Endothelial cell of umbilical vein (primary cell): ENCODE measurements at regions not wholly inside any gene's neighbourhood (a gene's known extent, or its start where the extent isn't known, plus 50 kb on each side); places are given as distances from the start of the nearest gene placed in this dataset.

Experiments
- BruUV-seq: library from RNA; stranded (reverse); fragments of 400-500 nt; replicated peaks from 2 replicates; lab custom pipeline; 2021; lab: Mats Ljungman, UMichigan
- CTCF ChIA-PET: fragments of 300-600, 350-600 bp; sonication (Branson Sonifier 250); formaldehyde crosslinking; loops from one replicate; lab custom pipeline; 2021; ENCODE audit warnings: antibody characterized with exemption, inconsistent platforms; lab: Charles Lee
- POLR2A ChIA-PET: fragments of 300-600, 350-600 bp; sonication (Branson Sonifier 250); formaldehyde crosslinking; loops from one replicate; lab custom pipeline; 2021; ENCODE audit warnings: antibody characterized with exemption, inconsistent platforms; lab: Charles Lee
- DNase-seq: peaks from one replicate; pipeline ENCODE4 v3.0.0-alpha.2; 2011; ENCODE audit warnings: low read depth, low spot score
- FAIRE-seq: peaks from 2 replicates; lab custom pipeline; 2011; peaks lifted over from hg19 to GRCh38; lab: Jason Lieb, UNC
- H2AFZ ChIP-seq: 2 replicates; pipeline ENCODE4 v1.6.0; 2012; ENCODE audit warnings: low read depth, low read length, control low read depth, inconsistent platforms
- H3K27ac ChIP-seq: 2 replicates; pipeline ENCODE4 v1.5.1; 2011; ENCODE audit warnings: low read depth, mild to moderate bottlenecking, control low read depth, low read length, moderate library complexity; ENCODE audit not compliant: insufficient read depth
- H3K27me3 ChIP-seq, 2 experiments: 2 replicates each; pipeline versions ENCODE4 v1.6.0 to v1.6.1; 2011; ENCODE audit warnings: low read length in 2 of 2, mixed read lengths in 1 of 2; ENCODE audit not compliant: control insufficient read depth in 2 of 2, insufficient read depth in 2 of 2
- H3K36me3 ChIP-seq, 2 experiments: 2 replicates in 1 of 2; 3 replicates in 1 of 2; pipeline ENCODE4 v1.5.1; 2011; ENCODE audit warnings: low read length in 2 of 2, mild to moderate bottlenecking in 1 of 2, moderate library complexity in 1 of 2; ENCODE audit not compliant: control insufficient read depth in 2 of 2, insufficient read depth in 2 of 2; ENCODE audit errors: extremely low read depth in 1 of 2
- H3K4me1 ChIP-seq: 3 replicates; pipeline ENCODE4 v1.5.1; 2011; ENCODE audit warnings: mild to moderate bottlenecking, low read length; ENCODE audit not compliant: control insufficient read depth, insufficient read depth; ENCODE audit errors: extremely low read depth
- H3K4me2 ChIP-seq: 2 replicates; pipeline ENCODE4 v1.6.1; 2011; ENCODE audit warnings: low read length, control low read depth, mixed read lengths; ENCODE audit not compliant: insufficient read depth
- H3K4me3 ChIP-seq, 3 experiments: fragments of 200-600 bp in 1 of 3; sonication (generic), shearing (Covaris generic) in 1 of 3; replicated peaks in 1 of 3; 2 replicates each; pipeline ENCODE4 v1.5.1; 2011 to 2016; ENCODE audit warnings: control low read depth in 3 of 3, low read length in 3 of 3, mild to moderate bottlenecking in 2 of 3, inconsistent platforms in 1 of 3, low read depth in 1 of 3, moderate library complexity in 1 of 3; ENCODE audit not compliant: insufficient read depth in 1 of 3
- H3K79me2 ChIP-seq: 2 replicates; pipeline ENCODE4 v1.6.0; 2012; ENCODE audit warnings: low read length, inconsistent platforms; ENCODE audit not compliant: control insufficient read depth, insufficient read depth
- H3K9ac ChIP-seq: replicated peaks from 2 replicates; pipeline ENCODE3; 2011; ENCODE audit warnings: low read length, control low read depth; ENCODE audit not compliant: insufficient read depth; ENCODE audit errors: extremely low read depth
- H3K9me1 ChIP-seq: replicated peaks from 3 replicates; pipeline ENCODE4 v1.6.0; 2011; ENCODE audit warnings: mild to moderate bottlenecking, low read length; ENCODE audit not compliant: control insufficient read depth, insufficient read depth; ENCODE audit errors: extremely low read depth
- H3K9me3 ChIP-seq: replicated peaks from 2 replicates; pipeline ENCODE4 v1.5.1; 2012; ENCODE audit warnings: low read length, inconsistent platforms; ENCODE audit not compliant: control insufficient read depth, insufficient read depth
- H4K20me1 ChIP-seq: replicated peaks from 2 replicates; pipeline ENCODE3; 2011; ENCODE audit warnings: mild to moderate bottlenecking, low read length; ENCODE audit not compliant: control insufficient read depth, insufficient read depth; ENCODE audit errors: extremely low read depth
- EZH2 ChIP-seq: IDR thresholded peaks from 2 replicates; pipeline ENCODE4 v1.6.1; 2012; ENCODE audit warnings: borderline replicate concordance, low read depth, mild to moderate bottlenecking, moderate library complexity, low read length, inconsistent platforms; ENCODE audit not compliant: severe bottlenecking
- FOS ChIP-seq: IDR thresholded peaks from 2 replicates; pipeline ENCODE4 v1.6.1; 2011; ENCODE audit warnings: mild to moderate bottlenecking, low read length, moderate library complexity, borderline replicate concordance; ENCODE audit not compliant: insufficient read depth
- GATA2 ChIP-seq: IDR thresholded peaks from 2 replicates; pipeline ENCODE4 v1.7.0; 2011; ENCODE audit warnings: low read depth, mild to moderate bottlenecking, moderate library complexity, mixed read lengths, low read length; ENCODE audit not compliant: insufficient read length, insufficient read depth
- JUN ChIP-seq: IDR thresholded peaks from 2 replicates; pipeline ENCODE4 v1.6.1; 2011; ENCODE audit warnings: borderline replicate concordance, low read depth; ENCODE audit not compliant: insufficient read length, insufficient read depth
- MYC ChIP-seq: IDR thresholded peaks from one replicate; pipeline ENCODE4 v1.6.1; 2011; ENCODE audit warnings: mild to moderate bottlenecking, low read depth, low read length
- POLR2A ChIP-seq: IDR thresholded peaks from 2 replicates; pipeline ENCODE4 v1.6.1; 2012; ENCODE audit warnings: low read depth, mild to moderate bottlenecking, control low read depth, low read length
- POLR2AphosphoS5 ChIP-seq: IDR thresholded peaks from 2 replicates; pipeline ENCODE4 v1.6.1; 2012; ENCODE audit warnings: low read depth, mild to moderate bottlenecking, control low read depth, low read length, moderate library complexity; ENCODE audit not compliant: insufficient read depth
- dilution Hi-C: fragments of 300-500 bp; cut with MboI; formaldehyde crosslinking; loops from one replicate; pipeline ENCODE4 v1.15.0; 2019; ENCODE audit warnings: low sequenced_read_pairs; ENCODE audit not compliant: extremely low pct_ligation_motif_present
- intact Hi-C: fragments of 100-400 bp; cut with micrococcal nuclease; formaldehyde crosslinking; loops from one replicate; pipeline ENCODE4 v1.10.0; 2022
- TF ChIP-seq, protein P1 (sequence below): IDR thresholded peaks from 2 replicates; pipeline ENCODE4 v1.6.1; 2011; ENCODE audit not compliant: insufficient read depth, insufficient read length
- TF ChIP-seq, protein P2 (sequence below), 2 donors: IDR thresholded peaks; 1 replicate in 1 of 2; 2 replicates in 1 of 2; pipeline ENCODE4 v1.5.1; 2011; ENCODE audit warnings: low read length in 2 of 2, mild to moderate bottlenecking in 2 of 2, moderate library complexity in 2 of 2, control low read depth in 1 of 2, inconsistent platforms in 1 of 2, low read depth in 1 of 2; ENCODE audit not compliant: insufficient read depth in 1 of 2; ENCODE audit errors: extremely low read depth in 1 of 2

DNA sequence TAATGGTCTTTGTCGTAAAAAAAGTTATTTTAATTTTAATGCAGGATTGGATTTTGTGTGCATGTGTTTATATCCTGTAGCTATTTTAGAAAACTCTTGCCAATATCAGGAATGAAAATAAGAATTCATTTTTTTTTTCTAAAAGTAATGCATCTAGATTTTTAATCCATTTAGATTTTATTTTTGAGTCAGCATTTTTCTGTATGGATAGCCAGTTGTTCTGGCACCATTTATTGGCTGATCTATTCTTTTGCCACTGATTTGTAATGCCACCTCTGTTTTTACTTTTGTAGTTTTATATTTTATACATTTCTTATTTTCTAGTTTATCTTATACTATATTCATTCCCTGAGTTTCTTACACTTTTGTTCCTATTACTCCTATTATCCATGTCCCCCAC is 343.0 kb downstream of the FOXG1 start:
- Histone ChIP-seq H3K27ac (no peak overlapping the region), H3K9me3 (no peaks in the 10 kb centered on the region), H2AFZ (no peak overlapping the region), H3K36me3 (no peaks in the 10 kb centered on the region), H3K4me2 (no peak overlapping the region), H4K20me1 (no peaks in the 10 kb centered on the region), H3K4me3 (no peak overlapping the region), H3K9ac (no peak overlapping the region), H3K79me2 (no peaks in the 10 kb centered on the region), H3K4me1 (no peaks in the 10 kb centered on the region), H3K9me1 (no peaks in the 10 kb centered on the region), H3K27me3 (no peaks in the 10 kb centered on the region)
- FAIRE-seq (no peak), DNase-seq (no peak)
- ChIA-PET POLR2A (no interaction called here), CTCF (no interaction called here)
- dilution Hi-C loops (no loop called here), intact Hi-C loops (no loop called here)
- BruUV-seq: no TSS peak
- TF ChIP-seq, protein P1, sequence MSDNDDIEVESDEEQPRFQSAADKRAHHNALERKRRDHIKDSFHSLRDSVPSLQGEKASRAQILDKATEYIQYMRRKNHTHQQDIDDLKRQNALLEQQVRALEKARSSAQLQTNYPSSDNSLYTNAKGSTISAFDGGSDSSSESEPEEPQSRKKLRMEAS: no peak
- TF ChIP-seq MYC (no peak), FOS (no peak), JUN (no peak), POLR2AphosphoS5 (no peak), GATA2 (no peak), POLR2A (no peak), EZH2 (no peak)
- TF ChIP-seq, protein P2, sequence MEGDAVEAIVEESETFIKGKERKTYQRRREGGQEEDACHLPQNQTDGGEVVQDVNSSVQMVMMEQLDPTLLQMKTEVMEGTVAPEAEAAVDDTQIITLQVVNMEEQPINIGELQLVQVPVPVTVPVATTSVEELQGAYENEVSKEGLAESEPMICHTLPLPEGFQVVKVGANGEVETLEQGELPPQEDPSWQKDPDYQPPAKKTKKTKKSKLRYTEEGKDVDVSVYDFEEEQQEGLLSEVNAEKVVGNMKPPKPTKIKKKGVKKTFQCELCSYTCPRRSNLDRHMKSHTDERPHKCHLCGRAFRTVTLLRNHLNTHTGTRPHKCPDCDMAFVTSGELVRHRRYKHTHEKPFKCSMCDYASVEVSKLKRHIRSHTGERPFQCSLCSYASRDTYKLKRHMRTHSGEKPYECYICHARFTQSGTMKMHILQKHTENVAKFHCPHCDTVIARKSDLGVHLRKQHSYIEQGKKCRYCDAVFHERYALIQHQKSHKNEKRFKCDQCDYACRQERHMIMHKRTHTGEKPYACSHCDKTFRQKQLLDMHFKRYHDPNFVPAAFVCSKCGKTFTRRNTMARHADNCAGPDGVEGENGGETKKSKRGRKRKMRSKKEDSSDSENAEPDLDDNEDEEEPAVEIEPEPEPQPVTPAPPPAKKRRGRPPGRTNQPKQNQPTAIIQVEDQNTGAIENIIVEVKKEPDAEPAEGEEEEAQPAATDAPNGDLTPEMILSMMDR (IDR thresholded peaks at IDR 0.05; ENCODE audit: extremely low read depth in 1 of 2, insufficient read depth in 1 of 2, low read depth in 1 of 2, low read length in 2 of 2): no peak
